CD4-positive, alpha-beta T cell (primary cell): ENCODE measurements at regions not wholly inside any gene's neighbourhood (a gene's known extent, or its start where the extent isn't known, plus 50 kb on each side); places are given as distances from the start of the nearest gene placed in this dataset.

Experiments used
- ATAC-seq: fragments of 200-7000 bp; cut with Tn5 transposase; one replicate; pipeline ENCODE4 v1.10.0; 2022; ENCODE audit warnings: mild to moderate bottlenecking; ENCODE audit not compliant: poor library complexity
- CTCF ChIA-PET: fragments of 350-600 bp; sonication (Branson Sonifier 250); formaldehyde crosslinking; loops from one replicate; lab custom pipeline; 2021; ENCODE audit warnings: antibody characterized with exemption, inconsistent platforms; lab: Charles Lee
- POLR2A ChIA-PET: fragments of 350-600 bp; sonication (Branson Sonifier 250); formaldehyde crosslinking; loops from one replicate; lab custom pipeline; 2021; ENCODE audit warnings: antibody characterized with exemption, inconsistent platforms; lab: Charles Lee
- DNase-seq, 14 experiments: peaks; one replicate each; pipeline ENCODE4 v3.0.0-alpha.2; 2013 to 2020; ENCODE audit warnings: mixed read lengths in 2 of 14
- H3K27ac ChIP-seq, 2 donors: one replicate each; pipeline versions ENCODE4 v1.5.1 to v1.7.0; 2013; ENCODE audit warnings: low read length in 2 of 2, low read depth in 1 of 2, mild to moderate bottlenecking in 1 of 2
- H3K27me3 ChIP-seq, 2 experiments: 1 replicate in 1 of 2; 2 replicates in 1 of 2; pipeline versions ENCODE4 v1.6.1 to v1.7.0; 2013; ENCODE audit warnings: low read length in 2 of 2, control low read depth in 1 of 2, mild to moderate bottlenecking in 1 of 2, moderate library complexity in 1 of 2; ENCODE audit not compliant: insufficient read depth in 2 of 2, control insufficient read depth in 1 of 2
- H3K36me3 ChIP-seq: one replicate; pipeline ENCODE4 v1.6.1; 2013; ENCODE audit warnings: low read length, control low read depth; ENCODE audit not compliant: insufficient read depth
- H3K4me1 ChIP-seq: one replicate; pipeline ENCODE4 v1.6.1; 2013; ENCODE audit warnings: low read length, control low read depth; ENCODE audit not compliant: insufficient read depth
- H3K4me3 ChIP-seq: one replicate; pipeline ENCODE4 v1.5.1; 2013; ENCODE audit warnings: mild to moderate bottlenecking, low read length, moderate library complexity
- H3K9me3 ChIP-seq, 2 experiments: 1 replicate in 1 of 2; 2 replicates in 1 of 2; pipeline versions ENCODE4 v1.6.1 to v1.7.0; 2013; ENCODE audit warnings: low read length in 2 of 2, mild to moderate bottlenecking in 2 of 2, control low read depth in 1 of 2, moderate library complexity in 1 of 2; ENCODE audit not compliant: control insufficient read depth in 1 of 2, insufficient read depth in 1 of 2
- H3K27ac Mint-ChIP-seq: one replicate; pipeline ENCODE4 v1.8.0; 2020; ENCODE audit warnings: mixed read lengths
- H3K27me3 Mint-ChIP-seq: one replicate; pipeline ENCODE4 v1.8.0; 2021; ENCODE audit warnings: mixed read lengths
- H3K36me3 Mint-ChIP-seq: one replicate; pipeline ENCODE4 v1.8.0; 2021; ENCODE audit warnings: low read depth, mixed read lengths
- H3K4me1 Mint-ChIP-seq: one replicate; pipeline ENCODE4 v1.8.0; 2021; ENCODE audit warnings: low read depth, mixed read lengths
- H3K4me3 Mint-ChIP-seq: one replicate; pipeline ENCODE4 v1.8.0; 2020; ENCODE audit warnings: mild to moderate bottlenecking, mixed read lengths
- H3K9me3 Mint-ChIP-seq: one replicate; pipeline ENCODE4 v1.8.0; 2020; ENCODE audit warnings: mixed read lengths
- CTCF ChIP-seq: fragments of 200-600 bp; IDR thresholded peaks from one replicate; pipeline ENCODE4 v1.8.0; 2022; ENCODE audit warnings: antibody characterized with exemption, mild to moderate bottlenecking
- intact Hi-C, 2 experiments: fragments of 100-400 bp; cut with DNase I in 1 of 2; cut with micrococcal nuclease in 1 of 2; formaldehyde crosslinking; loops; one replicate each; pipeline versions ENCODE4 v1.15.1 to v1.9.0; 2023 to 2025; cut with DNase I, micrococcal nuclease

GRCh38 chr5:93831449-93831848 lies 90.0 kb upstream of the POU5F2 start:
- H3K27ac ChIP-seq: no peak overlapping the region
- ChIA-PET POLR2A (no interaction called here), CTCF (no interaction called here)
- H3K4me1 ChIP-seq: no peaks in the 10 kb centered on the region
- Mint-ChIP-seq H3K27ac (no peak overlapping the region), H3K4me3 (no peak overlapping the region), H3K36me3 (peaks cover 51% of the 10 kb centered on the region), H3K27me3 (no peaks in the 10 kb centered on the region), H3K4me1 (no peaks in the 10 kb centered on the region), H3K9me3 (peaks cover 3% of the 10 kb centered on the region)
- H3K27me3 ChIP-seq: no peaks in the 10 kb centered on the region
- DNase-seq (no peak), ATAC-seq (no peak)
- intact Hi-C loops: no loop called here
- no peak overlapping the region for H3K4me3 ChIP-seq
- peaks cover 0 to 5% of the 10 kb centered on the region in 2 experiments for H3K9me3 ChIP-seq
- TF ChIP-seq CTCF: no peak
- peaks cover 2% of the 10 kb centered on the region for H3K36me3 ChIP-seq

- Histone ChIP-seq H3K9me3 (peaks cover 0 to 5% of the 10 kb centered on the region in 2 experiments), H3K4me1 (no peaks in the 10 kb centered on the region), H3K27ac (no peak overlapping the region), H3K27me3 (no peaks in the 10 kb centered on the region), H3K4me3 (no peak overlapping the region), H3K36me3 (peaks cover 2% of the 10 kb centered on the region)
- intact Hi-C loops: no loop called here
- Mint-ChIP-seq H3K36me3 (peaks cover 55% of the 10 kb centered on the region), H3K4me3 (no peak overlapping the region), H3K27ac (no peak overlapping the region), H3K9me3 (peaks cover 5% of the 10 kb centered on the region), H3K27me3 (no peaks in the 10 kb centered on the region), H3K4me1 (no peaks in the 10 kb centered on the region)
- CTCF ChIA-PET: no interaction called here
- POLR2A ChIA-PET: no interaction called here
- no peak for DNase-seq
- no peak for ATAC-seq
- TF ChIP-seq CTCF: no peak
These were observed 89.5 kb upstream of the POU5F2 start for GRCh38 chr5:93830893-93831292.

- Histone ChIP-seq H3K9me3 (peaks cover 0 to 5% of the 10 kb centered on the region in 2 experiments), H3K27ac (no peak overlapping the region), H3K27me3 (no peaks in the 10 kb centered on the region), H3K4me3 (no peak overlapping the region), H3K4me1 (no peaks in the 10 kb centered on the region), H3K36me3 (peaks cover 2% of the 10 kb centered on the region)
- H3K4me3 Mint-ChIP-seq: no peak overlapping the region
- H3K9me3 Mint-ChIP-seq: peaks cover 7% of the 10 kb centered on the region
- H3K27ac Mint-ChIP-seq: no peak overlapping the region
- H3K4me1 Mint-ChIP-seq: no peaks in the 10 kb centered on the region
- DNase-seq (no peak), ATAC-seq (no peak)
- POLR2A ChIA-PET: no interaction called here
- no peak for TF ChIP-seq CTCF
- H3K36me3 Mint-ChIP-seq: peaks cover 68% of the 10 kb centered on the region
- no peaks in the 10 kb centered on the region for H3K27me3 Mint-ChIP-seq
- intact Hi-C loops: no loop called here
- CTCF ChIA-PET: no interaction called here
These were observed 87.9 kb upstream of the POU5F2 start for GRCh38 chr5:93829346-93829745.
